Stimulated activated CD4-positive, alpha-beta T cell treated with anti-CD3 and anti-CD28 coated beads, TNF-alpha, amount 100 ng/mL, for 24 hours (primary cell): ENCODE measurements at regions not wholly inside any gene's neighbourhood (a gene's known extent, or its start where the extent isn't known, plus 50 kb on each side); places are given as distances from the start of the nearest gene placed in this dataset.
"Not testable (repeated sequence)": the region's sequence is repeated elsewhere in the genome, so short reads cannot be mapped to it uniquely, and the experiment has no call there.

Experiments used
- DNase-seq, 3 experiments: peaks; one replicate each; pipeline ENCODE4 v3.0.0-alpha.2; 2020; ENCODE audit warnings: low read depth in 3 of 3

GRCh38 chr9:135404451-135405144 lies 75.0 kb upstream of the PPP1R26 start:
- DNase-seq = no peak

DNA sequence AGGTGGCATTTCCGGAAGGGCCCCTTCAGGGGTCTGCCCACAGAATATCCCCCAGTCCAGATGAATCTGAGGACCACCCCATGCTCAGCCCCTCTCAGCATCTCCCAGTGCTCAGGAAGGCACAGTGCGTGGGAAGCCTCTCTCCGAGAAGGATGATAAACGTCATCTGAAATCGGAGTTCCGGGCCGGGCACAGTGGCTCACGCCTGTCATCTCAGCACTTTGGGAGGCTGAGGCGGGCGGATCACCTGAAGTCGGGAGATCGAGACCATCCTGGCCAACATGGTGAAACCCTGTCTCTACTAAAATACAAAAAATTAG lies 74.5 kb upstream of the PPP1R26 start:
- not testable (repeated sequence) for DNase-seq

- DNase-seq = no peak
Measured at GRCh38 chr9:135408476-135409254, 70.9 kb upstream of the PPP1R26 start.

GRCh38 chr9:135409286-135410200 lies 70.0 kb upstream of the PPP1R26 start:
- no peak for DNase-seq

- DNase-seq = no peak
Measured at GRCh38 chr9:135410421-135410820, 69.2 kb upstream of the PPP1R26 start.

- DNase-seq = no peak
Measured at GRCh38 chr9:135410831-135411473, 68.6 kb upstream of the PPP1R26 start.

GRCh38 chr9:135411605-135412004 lies 68.0 kb upstream of the PPP1R26 start:
- not testable (repeated sequence) for DNase-seq

DNA sequence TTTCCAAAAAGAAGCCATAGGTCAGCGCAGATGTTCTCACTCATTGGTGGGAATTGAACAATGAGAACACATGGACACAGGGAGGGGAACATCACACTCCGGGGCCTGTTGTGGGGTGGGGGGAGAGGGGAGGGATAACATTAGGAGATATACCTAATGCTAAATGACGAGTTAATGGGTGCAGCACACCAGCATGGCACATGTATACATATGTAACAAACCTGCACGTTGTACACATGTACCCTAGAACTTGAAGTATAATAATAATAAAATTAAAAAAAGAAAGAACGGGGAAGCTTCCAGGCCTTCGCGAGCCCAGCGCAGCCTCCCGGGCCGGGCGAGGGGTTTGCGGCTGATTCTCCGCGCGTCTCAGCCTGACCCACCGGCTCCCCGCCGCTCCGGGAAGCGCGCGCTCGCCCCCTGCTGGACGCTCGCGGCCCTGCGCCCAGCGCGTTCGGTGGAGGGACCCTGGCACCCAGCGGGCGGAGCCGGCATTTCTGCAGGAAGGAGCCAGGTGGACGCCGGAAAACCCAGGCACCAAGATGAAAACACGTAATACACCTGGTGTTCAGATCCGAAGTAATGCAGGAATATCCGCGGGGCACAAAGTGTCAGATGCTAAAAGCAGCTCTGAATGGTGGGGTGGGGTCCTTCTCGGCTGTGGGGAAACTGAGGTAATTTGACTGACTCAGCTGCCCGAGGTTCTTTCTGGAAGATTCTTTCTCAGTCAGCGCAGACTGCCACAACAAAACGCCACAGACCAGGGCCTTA lies 67.1 kb upstream of the PPP1R26 start:
- peak; percentile 22 to 65 (median 53) for DNase-seq

GRCh38 chr9:135413086-135413375 lies 66.6 kb upstream of the PPP1R26 start:
- DNase-seq = no peak

DNA sequence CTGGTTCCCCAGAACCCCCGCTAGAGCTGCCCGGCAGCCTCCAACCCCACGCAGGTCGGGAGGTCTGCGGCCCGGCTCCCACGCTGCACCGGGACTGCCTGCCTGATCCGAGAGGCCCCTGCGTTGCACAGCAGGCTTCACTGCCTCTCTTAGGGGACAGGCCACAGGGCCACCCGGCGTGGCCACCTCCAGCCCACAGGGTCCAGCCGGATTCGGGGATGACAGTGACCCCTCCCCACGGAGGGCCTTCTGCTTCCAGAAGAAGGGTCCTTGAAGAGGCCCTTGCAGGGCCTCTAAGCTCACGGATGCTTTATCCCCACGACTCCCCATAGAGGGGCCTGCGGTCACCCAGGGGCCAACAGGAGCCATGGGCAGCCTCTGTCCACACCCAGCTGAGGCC lies 66.1 kb upstream of the PPP1R26 start:
- no peak for DNase-seq

DNA sequence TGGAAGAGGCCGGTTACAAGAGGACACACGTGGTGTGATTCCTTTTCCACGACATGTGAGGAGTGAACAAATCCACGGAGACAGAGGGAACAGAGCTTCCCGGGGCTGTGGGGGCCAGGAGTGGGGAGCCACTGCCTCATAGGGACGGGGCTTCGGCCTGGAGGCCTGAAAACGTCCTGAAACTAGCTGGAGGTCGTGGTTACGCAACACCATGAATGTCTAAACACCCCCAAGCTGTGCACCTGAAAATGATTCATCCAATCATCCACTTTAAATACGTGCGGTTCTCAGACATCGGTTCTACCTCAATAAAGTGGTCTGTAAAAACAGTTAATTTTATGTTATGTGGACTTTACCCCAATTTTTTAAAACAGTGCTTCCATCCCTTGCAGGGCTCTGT lies 65.3 kb upstream of the PPP1R26 start:
- DNase-seq = no peak

DNA sequence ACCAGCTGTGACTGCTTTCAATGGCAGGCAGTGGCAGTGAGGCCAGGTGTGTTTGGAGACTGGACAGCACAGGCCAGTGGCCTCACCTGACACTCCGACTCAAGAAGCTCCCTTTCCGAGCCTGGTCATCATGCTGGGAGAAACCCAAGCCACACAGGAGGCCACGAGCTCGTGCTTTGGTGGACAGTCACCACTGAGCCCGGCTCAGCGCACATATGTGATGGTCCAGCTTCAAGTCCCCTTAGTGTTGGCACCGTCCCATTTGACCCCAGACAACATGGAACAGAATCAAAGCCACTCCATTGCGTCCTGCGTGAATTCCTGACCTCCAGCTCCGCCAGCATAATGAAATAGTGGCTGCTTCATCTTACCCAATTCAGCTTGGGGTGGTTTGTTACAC lies 64.0 kb upstream of the PPP1R26 start:
- DNase-seq = no peak

GRCh38 chr9:135416664-135417290 lies 62.8 kb upstream of the PPP1R26 start:
- no peak for DNase-seq

DNA sequence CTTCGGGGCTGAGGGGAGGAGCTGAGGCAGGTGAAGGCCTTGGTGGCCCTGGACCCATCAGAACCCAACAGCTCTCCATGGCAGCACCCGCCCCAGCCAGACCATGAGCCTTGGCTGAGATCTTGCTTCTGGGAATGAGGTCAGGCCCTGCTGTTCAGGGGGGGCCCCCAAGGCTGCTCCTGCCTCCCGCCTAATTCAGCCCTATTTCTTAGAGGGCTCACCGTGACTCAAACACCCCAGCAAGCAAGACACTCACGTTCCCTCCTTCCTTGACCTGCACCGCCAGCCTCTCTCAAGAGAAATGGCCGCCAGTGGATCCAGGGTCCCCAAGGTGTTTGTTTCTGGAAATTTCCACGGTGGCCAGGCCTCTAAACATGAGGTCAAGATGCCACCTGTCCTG lies 61.4 kb upstream of the PPP1R26 start:
- no peak for DNase-seq

DNA sequence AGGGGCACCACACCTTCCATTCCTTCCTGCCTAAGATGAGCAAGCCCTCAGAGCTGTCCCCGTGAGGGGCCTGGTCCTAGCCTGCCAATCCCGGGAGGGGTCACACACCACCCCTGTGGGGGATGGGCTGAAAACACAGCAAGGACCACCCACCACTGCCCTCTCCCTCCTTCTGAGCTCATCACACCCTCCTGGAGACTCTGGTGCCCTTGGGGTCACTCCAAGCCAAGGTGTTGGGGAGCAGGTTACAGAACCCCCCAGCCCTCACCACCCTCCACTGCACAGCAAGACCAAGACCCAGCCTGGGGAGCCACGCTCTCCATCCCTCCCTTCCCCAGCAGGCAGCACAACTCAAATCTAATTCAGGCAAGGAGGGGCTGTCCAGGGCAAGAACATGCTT lies 60.5 kb upstream of the PPP1R26 start:
- no peak for DNase-seq

GRCh38 chr9:135422341-135422944 lies 57.1 kb upstream of the PPP1R26 start:
- DNase-seq = no peak

- no peak for DNase-seq
Measured at GRCh38 chr9:135423725-135424124, 55.9 kb upstream of the PPP1R26 start.
